ENCODE measurements at regions not wholly inside any gene's neighbourhood (a gene's known extent, or its start where the extent isn't known, plus 50 kb on each side); places are given as distances from the start of the nearest gene placed in this dataset.

GRCh38 chr11:113557926-113558325, 82.7 kb upstream of the DRD2 start:
- H4K20me1 ChIP-seq (ENCODE audit: insufficient read depth, low read length) = no peaks in the 10 kb centered on the region
- H3K4me1 ChIP-seq (ENCODE audit: control insufficient read depth in 1 of 2, insufficient read depth in 2 of 2, low read length in 2 of 2) = no peaks in the 10 kb centered on the region
- Mint-ChIP-seq H3K9me3 (peaks cover 0 to 2% (median 0%) of the 10 kb centered on the region in 7 donors), H3K4me3 (no peak overlapping the region), H3K4me1 (no peaks in the 10 kb centered on the region), H3K27me3 (ENCODE audit: low read depth in 3 of 3) (peaks cover 2 to 5% (median 5%) of the 10 kb centered on the region in 3 donors), H3K27ac (no peak overlapping the region), H3K36me3 (no peaks in the 10 kb centered on the region)
- no CpG with 5 or more reads among the region's 4 CpGs for WGBS (ENCODE audit: insufficient coverage)
- H3K27me3 ChIP-seq (ENCODE audit: control insufficient read depth in 2 of 2, insufficient read depth in 2 of 2, low read length in 2 of 2) = no peaks in the 10 kb centered on the region
- no peak for DNase-seq
- H3K9ac ChIP-seq (ENCODE audit: insufficient read depth, low read length, poor library complexity, severe bottlenecking) = no peak overlapping the region
- H3K4me2 ChIP-seq (replicated peaks; ENCODE audit: extremely low read depth, low read length, poor library complexity, severe bottlenecking) = no peak overlapping the region
- no peaks in the 10 kb centered on the region for H3K9me3 ChIP-seq (replicated peaks in 1 of 2; ENCODE audit: control insufficient read depth in 1 of 2, insufficient read depth in 1 of 2, low read length in 2 of 2)
- TF ChIP-seq CTCF (IDR thresholded peaks at IDR 0.05) = no peak
- H3K4me3 ChIP-seq (replicated peaks in 1 of 3; ENCODE audit: low read depth in 2 of 3, low read length in 3 of 3) = no peak overlapping the region
- intact Hi-C loops (cut with micrococcal nuclease) = no loop called here
- H3K36me3 ChIP-seq (replicated peaks in 1 of 2; ENCODE audit: control insufficient read depth in 1 of 2, insufficient read depth in 2 of 2, low read length in 2 of 2) = no peaks in the 10 kb centered on the region
- no peak overlapping the region for H2AFZ ChIP-seq (ENCODE audit: insufficient read depth, low read depth, low read length, poor library complexity, severe bottlenecking)
- H3K27ac ChIP-seq (ENCODE audit: low read depth in 1 of 2, low read length in 2 of 2) = no peak overlapping the region
- no peaks in the 10 kb centered on the region for H3K79me2 ChIP-seq (ENCODE audit: insufficient read depth, low read length)

GRCh38 chr11:113556036-113556435, 80.8 kb upstream of the DRD2 start:
- no peak overlapping the region for H3K4me2 ChIP-seq (replicated peaks; ENCODE audit: extremely low read depth, low read length, poor library complexity, severe bottlenecking)
- H3K27me3 ChIP-seq (ENCODE audit: control insufficient read depth in 2 of 2, insufficient read depth in 2 of 2, low read length in 2 of 2) = no peaks in the 10 kb centered on the region
- WGBS (ENCODE audit: insufficient coverage) = no CpG with 5 or more reads among the region's 3 CpGs
- Mint-ChIP-seq H3K9me3 (peaks cover 0 to 2% (median 0%) of the 10 kb centered on the region in 7 donors), H3K27me3 (ENCODE audit: low read depth in 3 of 3) (peaks cover 2 to 8% (median 5%) of the 10 kb centered on the region in 3 donors), H3K4me1 (no peaks in the 10 kb centered on the region), H3K4me3 (no peak overlapping the region), H3K36me3 (no peaks in the 10 kb centered on the region), H3K27ac (no peak overlapping the region)
- no peaks in the 10 kb centered on the region for H4K20me1 ChIP-seq (ENCODE audit: insufficient read depth, low read length)
- TF ChIP-seq CTCF (IDR thresholded peaks at IDR 0.05) = no peak
- H3K4me1 ChIP-seq (ENCODE audit: control insufficient read depth in 1 of 2, insufficient read depth in 2 of 2, low read length in 2 of 2) = no peaks in the 10 kb centered on the region
- intact Hi-C loops (cut with micrococcal nuclease) = no loop called here
- H3K4me3 ChIP-seq (replicated peaks in 1 of 3; ENCODE audit: low read depth in 2 of 3, low read length in 3 of 3) = no peak overlapping the region
- no peaks in the 10 kb centered on the region for H3K9me3 ChIP-seq (replicated peaks in 1 of 2; ENCODE audit: control insufficient read depth in 1 of 2, insufficient read depth in 1 of 2, low read length in 2 of 2)
- H2AFZ ChIP-seq (ENCODE audit: insufficient read depth, low read depth, low read length, poor library complexity, severe bottlenecking) = no peak overlapping the region
- no peaks in the 10 kb centered on the region for H3K79me2 ChIP-seq (ENCODE audit: insufficient read depth, low read length)
- no peak overlapping the region for H3K27ac ChIP-seq (ENCODE audit: low read depth in 1 of 2, low read length in 2 of 2)
- no peaks in the 10 kb centered on the region for H3K36me3 ChIP-seq (replicated peaks in 1 of 2; ENCODE audit: control insufficient read depth in 1 of 2, insufficient read depth in 2 of 2, low read length in 2 of 2)
- no peak overlapping the region for H3K9ac ChIP-seq (ENCODE audit: insufficient read depth, low read length, poor library complexity, severe bottlenecking)
- no peak for DNase-seq
